ENCODE measurements at regions not wholly inside any gene's neighbourhood (a gene's known extent, or its start where the extent isn't known, plus 50 kb on each side); places are given as distances from the start of the nearest gene placed in this dataset.

GRCh38 chr4:13036841-13037240 lies 447.3 kb downstream of the RAB28 start:
- Histone ChIP-seq H3K27ac (ENCODE audit: low read depth, low read length) (no peak overlapping the region), H3K9me3 (ENCODE audit: control insufficient read depth in 3 of 3, low read length in 3 of 3) (no peaks in the 10 kb centered on the region), H3K4me3 (ENCODE audit: low read length in 3 of 3) (no peak overlapping the region), H3K36me3 (ENCODE audit: control insufficient read depth in 3 of 3, insufficient read depth in 3 of 3, low read length in 3 of 3) (no peaks in the 10 kb centered on the region), H3K27me3 (ENCODE audit: control insufficient read depth in 3 of 3, insufficient read depth in 3 of 3, low read length in 3 of 3) (no peaks in the 10 kb centered on the region), H3K4me1 (ENCODE audit: control insufficient read depth in 3 of 3, insufficient read depth in 3 of 3, low read length in 3 of 3) (no peaks in the 10 kb centered on the region), H3K9ac (ENCODE audit: low read depth in 1 of 3, low read length in 3 of 3) (no peak overlapping the region)

DNA sequence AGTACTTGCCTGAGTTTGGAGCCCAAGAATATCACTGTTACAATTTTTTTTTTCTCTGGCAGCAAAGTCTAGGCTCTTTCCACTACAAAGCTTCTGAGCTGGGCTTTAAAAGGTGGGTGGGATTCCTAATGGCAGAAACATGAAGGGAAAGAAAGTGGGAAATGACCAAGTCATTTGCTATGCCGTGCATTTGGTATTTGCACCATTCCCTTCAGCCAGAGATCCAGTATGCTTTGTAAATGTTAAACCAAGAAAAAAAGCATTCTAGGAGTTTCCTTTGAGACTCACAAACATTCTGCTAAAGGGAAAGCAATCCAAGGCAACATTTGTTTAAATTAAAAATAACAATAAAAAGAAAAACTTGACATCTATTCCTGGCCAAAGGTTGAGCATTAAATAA lies 451.2 kb downstream of the RAB28 start:
- Histone ChIP-seq H3K4me3 (ENCODE audit: low read length in 3 of 3) (no peak overlapping the region), H3K4me1 (ENCODE audit: control insufficient read depth in 3 of 3, insufficient read depth in 3 of 3, low read length in 3 of 3) (no peaks in the 10 kb centered on the region)

GRCh38 chr4:13024147-13025105 lies 459.7 kb downstream of the RAB28 start:
- Histone ChIP-seq H3K27ac (ENCODE audit: low read depth, low read length) (no peak overlapping the region), H3K9me3 (ENCODE audit: control insufficient read depth in 3 of 3, low read length in 3 of 3) (peaks cover 0 to 5% (median 0%) of the 10 kb centered on the region in 3 donors), H3K9ac (ENCODE audit: low read depth in 1 of 3, low read length in 3 of 3) (no peak overlapping the region), H3K4me3 (ENCODE audit: low read length in 3 of 3) (no peak overlapping the region), H3K27me3 (ENCODE audit: control insufficient read depth in 3 of 3, insufficient read depth in 3 of 3, low read length in 3 of 3) (no peaks in the 10 kb centered on the region), H3K36me3 (ENCODE audit: control insufficient read depth in 3 of 3, insufficient read depth in 3 of 3, low read length in 3 of 3) (no peaks in the 10 kb centered on the region), H3K4me1 (ENCODE audit: control insufficient read depth in 3 of 3, insufficient read depth in 3 of 3, low read length in 3 of 3) (no peaks in the 10 kb centered on the region)

More for the DNA sequence above, 451.2 kb downstream of the RAB28 start:
- no peak overlapping the region for H3K27ac ChIP-seq (ENCODE audit: low read depth, low read length)
- no peaks in the 10 kb centered on the region for H3K36me3 ChIP-seq (ENCODE audit: control insufficient read depth in 3 of 3, insufficient read depth in 3 of 3, low read length in 3 of 3)
- H3K9me3 ChIP-seq (ENCODE audit: control insufficient read depth in 3 of 3, low read length in 3 of 3), result no peaks in the 10 kb centered on the region
- no peaks in the 10 kb centered on the region for H3K27me3 ChIP-seq (ENCODE audit: control insufficient read depth in 3 of 3, insufficient read depth in 3 of 3, low read length in 3 of 3)
- no peak overlapping the region for H3K9ac ChIP-seq (ENCODE audit: low read depth in 1 of 3, low read length in 3 of 3)

- Histone ChIP-seq H3K9ac (ENCODE audit: low read depth in 1 of 3, low read length in 3 of 3) (no peak overlapping the region), H3K4me1 (ENCODE audit: control insufficient read depth in 3 of 3, insufficient read depth in 3 of 3, low read length in 3 of 3) (no peaks in the 10 kb centered on the region), H3K27me3 (ENCODE audit: control insufficient read depth in 3 of 3, insufficient read depth in 3 of 3, low read length in 3 of 3) (no peaks in the 10 kb centered on the region), H3K9me3 (ENCODE audit: control insufficient read depth in 3 of 3, low read length in 3 of 3) (peaks cover 0 to 2% (median 0%) of the 10 kb centered on the region in 3 donors), H3K27ac (ENCODE audit: low read depth, low read length) (no peak overlapping the region), H3K36me3 (ENCODE audit: control insufficient read depth in 3 of 3, insufficient read depth in 3 of 3, low read length in 3 of 3) (no peaks in the 10 kb centered on the region), H3K4me3 (ENCODE audit: low read length in 3 of 3) (no peak overlapping the region)
Measured at GRCh38 chr4:13007802-13008470, 476.2 kb downstream of the RAB28 start.

GRCh38 chr4:12993923-12994322 lies 490.2 kb downstream of the RAB28 start:
- Histone ChIP-seq H3K4me3 (ENCODE audit: low read length in 3 of 3) (no peak overlapping the region), H3K4me1 (ENCODE audit: control insufficient read depth in 3 of 3, insufficient read depth in 3 of 3, low read length in 3 of 3) (no peaks in the 10 kb centered on the region), H3K27ac (ENCODE audit: low read depth, low read length) (no peak overlapping the region), H3K27me3 (ENCODE audit: control insufficient read depth in 3 of 3, insufficient read depth in 3 of 3, low read length in 3 of 3) (no peaks in the 10 kb centered on the region), H3K9ac (ENCODE audit: low read depth in 1 of 3, low read length in 3 of 3) (no peak overlapping the region), H3K9me3 (ENCODE audit: control insufficient read depth in 3 of 3, low read length in 3 of 3) (no peaks in the 10 kb centered on the region), H3K36me3 (ENCODE audit: control insufficient read depth in 3 of 3, insufficient read depth in 3 of 3, low read length in 3 of 3) (no peaks in the 10 kb centered on the region)

- no peak overlapping the region for H3K27ac ChIP-seq (ENCODE audit: low read depth, low read length)
- no peaks in the 10 kb centered on the region for H3K36me3 ChIP-seq (ENCODE audit: control insufficient read depth in 3 of 3, insufficient read depth in 3 of 3, low read length in 3 of 3)
- H3K4me3 ChIP-seq (ENCODE audit: low read length in 3 of 3), result no peak overlapping the region
- no peaks in the 10 kb centered on the region for H3K27me3 ChIP-seq (ENCODE audit: control insufficient read depth in 3 of 3, insufficient read depth in 3 of 3, low read length in 3 of 3)
- H3K9ac ChIP-seq (ENCODE audit: low read depth in 1 of 3, low read length in 3 of 3), result no peak overlapping the region
- no peaks in the 10 kb centered on the region for H3K9me3 ChIP-seq (ENCODE audit: control insufficient read depth in 3 of 3, low read length in 3 of 3)
- no peaks in the 10 kb centered on the region for H3K4me1 ChIP-seq (ENCODE audit: control insufficient read depth in 3 of 3, insufficient read depth in 3 of 3, low read length in 3 of 3)
Measured at GRCh38 chr4:12987284-12987683, 496.9 kb downstream of the RAB28 start.

DNA sequence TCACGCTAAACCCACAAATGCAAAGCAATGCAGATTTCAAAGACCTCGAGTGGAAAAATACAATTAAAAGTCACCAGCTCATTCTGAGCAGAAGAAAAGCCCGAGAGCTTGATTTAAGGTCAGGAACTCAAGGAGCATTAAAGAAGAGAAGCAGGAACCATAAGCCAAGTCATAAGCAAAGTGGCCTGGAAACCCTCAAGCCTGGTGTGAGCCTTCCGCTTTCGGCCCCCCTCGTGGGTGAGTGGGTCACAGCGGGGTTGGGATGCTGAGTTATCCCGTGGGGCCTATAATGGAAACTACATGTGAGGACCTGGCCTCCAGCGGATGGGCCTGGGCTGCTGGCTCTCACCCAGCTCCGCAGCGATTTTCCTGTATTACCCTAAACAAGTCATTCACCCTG lies 504.3 kb downstream of the RAB28 start:
- no peaks in the 10 kb centered on the region for H3K36me3 ChIP-seq (ENCODE audit: control insufficient read depth in 3 of 3, insufficient read depth in 3 of 3, low read length in 3 of 3)
- H3K9ac ChIP-seq (ENCODE audit: low read depth in 1 of 3, low read length in 3 of 3), result no peak overlapping the region
- no peaks in the 10 kb centered on the region for H3K27me3 ChIP-seq (ENCODE audit: control insufficient read depth in 3 of 3, insufficient read depth in 3 of 3, low read length in 3 of 3)
- no peaks in the 10 kb centered on the region for H3K9me3 ChIP-seq (ENCODE audit: control insufficient read depth in 3 of 3, low read length in 3 of 3)
- H3K4me3 ChIP-seq (ENCODE audit: low read length in 3 of 3), result no peak overlapping the region
- H3K27ac ChIP-seq (ENCODE audit: low read depth, low read length), result no peak overlapping the region
- H3K4me1 ChIP-seq (ENCODE audit: control insufficient read depth in 3 of 3, insufficient read depth in 3 of 3, low read length in 3 of 3), result no peaks in the 10 kb centered on the region

DNA sequence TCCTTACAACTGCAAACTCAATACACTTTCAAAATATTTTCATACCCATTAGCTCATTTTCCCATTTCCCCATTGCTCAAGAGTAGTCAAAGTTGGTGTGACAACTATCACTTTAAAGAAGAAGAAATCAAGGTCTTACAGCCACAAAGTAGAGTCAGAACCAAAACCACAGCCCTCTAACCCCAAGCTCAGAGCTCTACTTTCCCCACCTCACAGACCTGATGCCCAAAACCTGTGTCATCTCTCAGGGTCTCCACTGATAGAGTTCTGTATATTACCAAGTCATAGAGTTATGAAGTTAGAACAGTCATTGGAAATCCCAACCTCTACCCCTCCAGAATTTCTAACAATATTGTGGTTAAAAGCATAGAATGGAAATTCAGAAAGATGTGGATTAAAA lies 505.8 kb downstream of the RAB28 start:
- Histone ChIP-seq H3K4me1 (ENCODE audit: control insufficient read depth in 3 of 3, insufficient read depth in 3 of 3, low read length in 3 of 3) (no peaks in the 10 kb centered on the region), H3K4me3 (ENCODE audit: low read length in 3 of 3) (no peak overlapping the region), H3K36me3 (ENCODE audit: control insufficient read depth in 3 of 3, insufficient read depth in 3 of 3, low read length in 3 of 3) (no peaks in the 10 kb centered on the region), H3K9me3 (ENCODE audit: control insufficient read depth in 3 of 3, low read length in 3 of 3) (no peaks in the 10 kb centered on the region), H3K27me3 (ENCODE audit: control insufficient read depth in 3 of 3, insufficient read depth in 3 of 3, low read length in 3 of 3) (no peaks in the 10 kb centered on the region), H3K27ac (ENCODE audit: low read depth, low read length) (no peak overlapping the region), H3K9ac (ENCODE audit: low read depth in 1 of 3, low read length in 3 of 3) (no peak overlapping the region)

DNA sequence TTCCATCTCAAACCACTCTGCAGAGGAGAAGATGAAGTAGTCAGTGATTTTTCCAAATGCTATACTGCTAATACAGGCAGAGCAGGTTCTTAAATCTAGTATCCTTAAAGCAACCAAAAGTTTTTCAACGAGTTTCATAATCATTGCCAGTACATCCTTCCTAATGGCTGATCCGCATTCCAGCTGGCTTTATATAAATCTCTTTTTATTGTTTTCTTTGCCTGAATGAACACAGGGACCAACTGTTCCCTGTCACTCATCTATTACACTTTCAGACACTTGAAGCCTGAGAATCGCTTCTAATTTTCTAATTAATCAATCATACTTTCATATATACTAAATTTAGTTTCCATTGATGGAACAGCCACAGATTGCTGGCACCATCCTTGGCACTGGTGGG lies 508.6 kb downstream of the RAB28 start:
- Histone ChIP-seq H3K4me1 (ENCODE audit: control insufficient read depth in 3 of 3, insufficient read depth in 3 of 3, low read length in 3 of 3) (no peaks in the 10 kb centered on the region), H3K27ac (ENCODE audit: low read depth, low read length) (no peak overlapping the region), H3K9me3 (ENCODE audit: control insufficient read depth in 3 of 3, low read length in 3 of 3) (no peaks in the 10 kb centered on the region), H3K27me3 (ENCODE audit: control insufficient read depth in 3 of 3, insufficient read depth in 3 of 3, low read length in 3 of 3) (no peaks in the 10 kb centered on the region), H3K4me3 (ENCODE audit: low read length in 3 of 3) (no peak overlapping the region), H3K9ac (ENCODE audit: low read depth in 1 of 3, low read length in 3 of 3) (no peak overlapping the region), H3K36me3 (ENCODE audit: control insufficient read depth in 3 of 3, insufficient read depth in 3 of 3, low read length in 3 of 3) (no peaks in the 10 kb centered on the region)

- Histone ChIP-seq H3K4me3 (ENCODE audit: low read length in 3 of 3) (no peak overlapping the region), H3K36me3 (ENCODE audit: control insufficient read depth in 3 of 3, insufficient read depth in 3 of 3, low read length in 3 of 3) (no peaks in the 10 kb centered on the region), H3K4me1 (ENCODE audit: control insufficient read depth in 3 of 3, insufficient read depth in 3 of 3, low read length in 3 of 3) (no peaks in the 10 kb centered on the region), H3K9me3 (ENCODE audit: control insufficient read depth in 3 of 3, low read length in 3 of 3) (no peaks in the 10 kb centered on the region), H3K27me3 (ENCODE audit: control insufficient read depth in 3 of 3, insufficient read depth in 3 of 3, low read length in 3 of 3) (no peaks in the 10 kb centered on the region), H3K27ac (ENCODE audit: low read depth, low read length) (no peak overlapping the region), H3K9ac (ENCODE audit: low read depth in 1 of 3, low read length in 3 of 3) (no peak overlapping the region)
Measured at GRCh38 chr4:12973522-12973921, 510.6 kb downstream of the RAB28 start.

All from skeletal muscle tissue (tissue), 3 donors.